HepG2 (cell line): ENCODE measurements at regions not wholly inside any gene's neighbourhood (a gene's known extent, or its start where the extent isn't known, plus 50 kb on each side); places are given as distances from the start of the nearest gene placed in this dataset.

Experiments
- ATAC-seq: fragments of 200-7000 bp; cut with Tn5 transposase; 3 replicates; pipeline ENCODE4 v1.9.1; 2020; ENCODE audit warnings: mild to moderate bottlenecking, moderate library complexity
- BruUV-seq: library from RNA; stranded (reverse); fragments of 400-500 nt; replicated peaks from 2 replicates; lab custom pipeline; 2021; lab: Mats Ljungman, UMichigan
- CTCF ChIA-PET: fragments of 300-600 bp; formaldehyde crosslinking; extraction: SDS; loops from one replicate; lab custom pipeline; 2021; ENCODE audit warnings: low total read pairs, inconsistent platforms, low intra/inter-chr PET ratio; lab: Yijun Ruan, JAX
- POLR2A ChIA-PET: fragments of 350-600 bp; sonication (Branson Sonifier 250); formaldehyde crosslinking; loops from one replicate; lab custom pipeline; 2020; ENCODE audit warnings: antibody characterized with exemption, inconsistent platforms; lab: Yijun Ruan, JAX
- DNase-seq: peaks from one replicate; pipeline ENCODE4 v3.0.0-alpha.2; 2015; ENCODE audit warnings: low spot score
- FAIRE-seq: peaks from 3 replicates; lab custom pipeline; 2011; peaks lifted over from hg19 to GRCh38; lab: Jason Lieb, UNC
- H2AFZ ChIP-seq: one replicate; pipeline ENCODE4 v1.6.1; 2011; ENCODE audit warnings: low read length, inconsistent platforms
- H3K27ac ChIP-seq: fragments of 300-600 bp; 3 replicates; pipeline ENCODE4 v1.8.0; 2011; ENCODE audit warnings: mixed run types, mild to moderate bottlenecking, mixed read lengths, low read length, inconsistent platforms; ENCODE audit not compliant: insufficient read depth; ENCODE audit errors: extremely low read length
- H3K27me3 ChIP-seq, 2 experiments: fragments of 200-600 bp in 1 of 2; 2 replicates in 1 of 2; 3 replicates in 1 of 2; pipeline versions ENCODE4 v1.6.0 to v1.8.0; 2011; ENCODE audit warnings: low read length in 2 of 2, mild to moderate bottlenecking in 2 of 2, moderate library complexity in 2 of 2, inconsistent platforms in 1 of 2; ENCODE audit not compliant: insufficient read depth in 2 of 2, control insufficient read depth in 1 of 2
- H3K36me3 ChIP-seq, 2 experiments: fragments of 200-600 bp in 1 of 2; replicated peaks in 1 of 2; 2 replicates in 1 of 2; 3 replicates in 1 of 2; pipeline versions ENCODE4 v1.5.1 to v1.8.0; 2011; ENCODE audit warnings: low read length in 2 of 2, inconsistent platforms in 1 of 2; ENCODE audit not compliant: insufficient read depth in 2 of 2, control insufficient read depth in 1 of 2
- H3K4me1 ChIP-seq: 2 replicates; pipeline ENCODE4 v1.5.1; 2012; ENCODE audit warnings: low read length, inconsistent platforms; ENCODE audit not compliant: insufficient read depth
- H3K4me2 ChIP-seq: 2 replicates; pipeline ENCODE4 v1.6.0; 2011; ENCODE audit warnings: low read depth, low read length, inconsistent platforms
- H3K4me3 ChIP-seq, 3 experiments: fragments of 200-600 bp in 1 of 3; sonication (generic), shearing (Covaris generic) in 1 of 3; replicated peaks in 1 of 3; 2 replicates each; pipeline ENCODE4 v1.5.1; 2011 to 2016; ENCODE audit warnings: low read length in 3 of 3, inconsistent platforms in 2 of 3, low read depth in 2 of 3, mild to moderate bottlenecking in 2 of 3, control low read depth in 1 of 3, mixed read lengths in 1 of 3; ENCODE audit not compliant: insufficient read depth in 1 of 3
- H3K79me2 ChIP-seq: one replicate; pipeline ENCODE4 v1.6.1; 2011; ENCODE audit warnings: low read length, inconsistent platforms; ENCODE audit not compliant: insufficient read depth
- H3K9ac ChIP-seq: 2 replicates; pipeline ENCODE4 v1.6.0; 2011; ENCODE audit warnings: mild to moderate bottlenecking, low read depth, low read length, inconsistent platforms; ENCODE audit not compliant: insufficient read depth
- H3K9me3 ChIP-seq: 2 replicates; pipeline ENCODE4 v1.5.1; 2012; ENCODE audit warnings: mild to moderate bottlenecking, low read length
- H4K20me1 ChIP-seq: 2 replicates; pipeline ENCODE4 v1.6.0; 2011; ENCODE audit warnings: inconsistent platforms, mild to moderate bottlenecking, low read length, moderate library complexity; ENCODE audit not compliant: insufficient read depth
- BCL6 ChIP-seq: IDR thresholded peaks from 2 replicates; pipeline ENCODE4 v1.6.1; 2016; ENCODE audit warnings: missing genetic modification reagents, missing compliant biosample characterization
- CREM ChIP-seq, 2 experiments: sonication (generic) in 1 of 2; formaldehyde crosslinking in 1 of 2; IDR thresholded peaks; 2 replicates each; pipeline versions ENCODE4 v1.4.0 to v1.6.1; 2016 to 2020; ENCODE audit warnings: antibody characterized with exemption in 1 of 2, mild to moderate bottlenecking in 1 of 2, missing genetic modification reagents in 1 of 2
- HNRNPH1 ChIP-seq: fragments of 200-400 bp; formaldehyde crosslinking; optimal IDR thresholded peaks from 2 replicates; pipeline ENCODE3; 2017; ENCODE audit warnings: mild to moderate bottlenecking, low read depth, low read length
- KDM3A ChIP-seq: IDR thresholded peaks from 2 replicates; pipeline ENCODE4 v1.6.1; 2018; ENCODE audit warnings: low read depth, missing compliant biosample characterization
- MBNL3 ChIP-seq: fragments of 250-450 bp; sonication (Bioruptor Pico); conservative IDR thresholded peaks from 2 replicates; pipeline ENCODE4 v1.8.0; 2022; ENCODE audit warnings: mild to moderate bottlenecking, inconsistent platforms
- RBM39 ChIP-seq: fragments of 200-400 bp; formaldehyde crosslinking; IDR thresholded peaks from one replicate; pipeline ENCODE4 v1.6.1; 2018; ENCODE audit warnings: antibody characterized with exemption, mild to moderate bottlenecking, low read depth, low read length; ENCODE audit not compliant: poor library complexity, severe bottlenecking
- SRF ChIP-seq: IDR thresholded peaks from 2 replicates; pipeline ENCODE4 v1.6.1; 2011; ENCODE audit warnings: mild to moderate bottlenecking, low read depth, low read length, moderate library complexity
- TCF7L2 ChIP-seq: IDR thresholded peaks from 2 replicates; pipeline ENCODE4 v1.6.1; 2011; ENCODE audit warnings: mild to moderate bottlenecking, low read depth, low read length, moderate library complexity
- TOPORS ChIP-seq: sonication (generic); formaldehyde crosslinking; IDR thresholded peaks from 2 replicates; pipeline ENCODE4 v1.8.0; 2023; ENCODE audit warnings: mild to moderate bottlenecking, missing genetic modification reagents
- ZNF138 ChIP-seq: sonication (generic); formaldehyde crosslinking; IDR thresholded peaks from 2 replicates; pipeline ENCODE4 v1.5.0; 2020; ENCODE audit warnings: mild to moderate bottlenecking, low read depth, missing genetic modification reagents
- WGBS: methylation state at CpG from one replicate; pipeline ENCODE4 v1.1.6; 2017; ENCODE audit warnings: low lambda C conversion rate; 5-methylcytosine and 5-hydroxymethylcytosine counted together
- in situ Hi-C: cut with HindIII; loops from 2 replicates; pipeline ENCODE4 v1.10.0; 2017; ENCODE audit warnings: low pct_unique_long_range_greater_than_20kb; ENCODE audit not compliant: extremely low pct_ligation_motif_present
- intact Hi-C: fragments of 100-400 bp; cut with micrococcal nuclease; formaldehyde crosslinking; loops from one replicate; pipeline ENCODE4 v1.10.0; 2022; ENCODE audit not compliant: unreplicated experiment

- ChIA-PET POLR2A (no interaction called here), CTCF (no interaction called here)
- in situ Hi-C loops, result no loop called here
- Histone ChIP-seq H3K4me1 (no peaks in the 10 kb centered on the region), H3K36me3 (no peaks in the 10 kb centered on the region), H3K27ac (no peak overlapping the region), H3K27me3 (no peaks in the 10 kb centered on the region), H3K79me2 (no peaks in the 10 kb centered on the region), H3K4me2 (no peak overlapping the region), H3K9ac (no peak overlapping the region), H2AFZ (no peak overlapping the region), H4K20me1 (no peaks in the 10 kb centered on the region), H3K4me3 (no peak overlapping the region)
- FAIRE-seq (no peak), DNase-seq (no peak), ATAC-seq (no peak)
- no TSS peak for BruUV-seq
- 52% methylated on average over 3 of the region's 3 CpGs for WGBS
- TF ChIP-seq MBNL3 (CRISPR knock-in tag), result no peak
- no peak for TF ChIP-seq SRF
- no peak for TF ChIP-seq RBM39
- TF ChIP-seq TCF7L2, result no peak
- no peak for TF ChIP-seq CREM (IDR thresholded peaks at IDR 0.05)
- no peak for TF ChIP-seq CREM (CRISPR knock-in tag; IDR thresholded peaks at IDR 0.05)
- TF ChIP-seq ZNF138, result no peak
- TF ChIP-seq TOPORS (CRISPR knock-in tag), result no peak
- TF ChIP-seq BCL6 (CRISPR knock-in tag), result no peak
- TF ChIP-seq HNRNPH1, result no peak
- TF ChIP-seq KDM3A (CRISPR knock-in tag), result no peak
- TF ChIP-seq, all 625 proteins: peak for 0
- intact Hi-C loops, result no loop called here
- no peaks in the 10 kb centered on the region for H3K9me3 ChIP-seq
Measured at GRCh38 chr21:28771790-28772501, 220.7 kb downstream of the LTN1 start.
